Stimulated activated memory B cell treated with anti-CD40 and anti-IgM and Interleukin-4, amounts not matched to agents 10 μg/mL and 1 μg/mL and 100 μg/mL, for 72 hours (primary cell): ENCODE measurements at regions not wholly inside any gene's neighbourhood (a gene's known extent, or its start where the extent isn't known, plus 50 kb on each side); places are given as distances from the start of the nearest gene placed in this dataset.

Source experiments
- ATAC-seq: fragments of 150-1000 bp; cut with Tn5 transposase; 2 replicates; pipeline ENCODE4 v1.10.0; 2021
- H3K27ac Mint-ChIP-seq: one replicate; pipeline ENCODE4 v1.8.0; 2022; ENCODE audit warnings: mild to moderate bottlenecking, mixed read lengths
- H3K27me3 Mint-ChIP-seq: one replicate; pipeline ENCODE4 v1.8.0; 2022; ENCODE audit warnings: mixed read lengths
- H3K36me3 Mint-ChIP-seq: one replicate; pipeline ENCODE4 v1.8.0; 2022; ENCODE audit warnings: mixed read lengths
- H3K4me1 Mint-ChIP-seq: one replicate; pipeline ENCODE4 v1.8.0; 2022; ENCODE audit warnings: mixed read lengths
- H3K4me3 Mint-ChIP-seq: one replicate; pipeline ENCODE4 v1.8.0; 2022; ENCODE audit warnings: mild to moderate bottlenecking, moderate library complexity, mixed read lengths
- H3K9me3 Mint-ChIP-seq: one replicate; pipeline ENCODE4 v1.8.0; 2022; ENCODE audit warnings: mixed read lengths

DNA sequence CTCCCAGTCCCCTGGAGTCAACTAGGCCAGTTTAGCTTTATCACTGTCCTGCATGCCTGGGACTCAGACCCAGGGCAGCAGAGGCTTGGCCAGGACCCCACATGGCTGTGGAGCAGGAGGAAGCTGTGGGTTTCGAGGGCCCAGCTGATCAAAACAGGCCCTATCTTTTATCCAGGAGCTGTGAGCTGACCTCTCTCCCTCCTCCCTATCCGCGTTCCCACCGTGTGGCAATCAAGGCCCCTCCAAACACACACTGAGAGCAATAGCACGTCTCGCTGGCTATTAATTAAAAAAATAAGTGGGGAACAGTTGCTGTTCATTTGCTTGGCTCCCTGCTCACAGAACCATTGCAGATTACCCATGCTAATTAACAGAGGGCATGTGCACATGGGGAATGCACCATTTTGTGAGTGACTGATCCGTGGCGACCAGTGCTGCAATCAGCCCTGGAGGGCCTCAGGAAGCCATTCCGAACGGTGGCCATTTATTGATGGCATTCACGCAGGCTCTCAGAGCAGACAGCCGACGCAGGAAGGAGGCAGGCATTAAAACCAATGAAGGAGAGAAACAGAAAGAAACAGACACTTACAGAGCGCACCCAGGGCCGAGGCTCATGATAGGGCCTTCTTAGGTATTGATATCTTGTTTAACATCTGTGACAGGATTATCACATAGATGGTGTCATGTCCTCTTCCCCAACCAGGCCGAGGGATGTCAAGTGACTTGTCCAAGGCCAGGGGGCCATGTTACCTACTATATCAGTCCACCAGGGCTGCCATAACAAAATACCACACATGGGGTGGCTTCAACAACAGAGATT, 157.1 kb downstream of the KATNIP start:
- no peak for ATAC-seq
- no peaks in the 10 kb centered on the region for H3K27me3 Mint-ChIP-seq
- no peak overlapping the region for H3K27ac Mint-ChIP-seq
- H3K36me3 Mint-ChIP-seq, result peaks cover 61% of the 10 kb centered on the region
- no peak overlapping the region for H3K4me3 Mint-ChIP-seq
- H3K4me1 Mint-ChIP-seq, result no peaks in the 10 kb centered on the region
- no peaks in the 10 kb centered on the region for H3K9me3 Mint-ChIP-seq

DNA sequence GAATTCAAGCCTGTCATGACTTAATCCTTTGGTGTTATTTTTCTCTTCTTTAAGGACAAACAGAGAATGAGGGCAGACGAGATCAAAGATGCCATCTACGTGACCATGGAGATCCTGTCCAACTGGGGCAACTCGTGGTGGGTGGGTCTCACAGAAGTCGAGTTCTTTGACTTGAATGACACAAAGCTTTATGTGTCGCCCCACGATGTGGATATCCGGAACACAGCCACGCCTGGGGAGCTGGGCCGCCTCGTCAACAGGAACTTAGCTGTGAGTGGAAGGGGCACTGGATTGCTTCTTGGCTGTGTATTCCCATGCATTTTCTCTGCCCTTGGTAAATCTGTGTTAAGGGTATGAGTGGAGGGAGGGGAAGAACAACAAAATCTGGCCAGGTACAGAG, 158.7 kb downstream of the KATNIP start:
- H3K9me3 Mint-ChIP-seq, result no peaks in the 10 kb centered on the region

DNA sequence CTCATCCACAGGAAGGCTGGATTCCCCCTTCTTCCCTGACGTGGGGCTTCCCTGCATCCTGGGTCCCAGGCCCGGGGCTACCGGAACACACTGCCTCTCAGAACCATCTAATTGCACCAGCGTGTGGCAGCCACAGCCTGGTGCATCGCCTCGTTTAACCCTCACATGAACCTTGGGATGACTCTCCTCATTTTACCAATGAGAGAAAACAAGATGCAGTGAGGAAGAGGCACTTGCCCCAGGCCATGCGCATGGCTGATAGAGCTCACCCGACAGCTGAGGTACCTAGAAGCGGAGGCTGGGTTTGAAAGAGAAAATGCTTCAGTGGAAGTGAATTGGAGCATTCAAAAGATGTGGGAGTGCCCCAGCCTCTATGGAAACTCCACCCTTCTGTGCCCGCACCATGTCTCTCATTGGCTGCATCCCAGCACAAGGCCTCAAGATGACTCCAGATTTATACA, 162.3 kb downstream of the KATNIP start:
- Mint-ChIP-seq H3K27ac (no peak overlapping the region), H3K4me3 (no peak overlapping the region), H3K9me3 (peaks cover 2% of the 10 kb centered on the region), H3K36me3 (peaks cover 61% of the 10 kb centered on the region), H3K27me3 (no peaks in the 10 kb centered on the region), H3K4me1 (no peaks in the 10 kb centered on the region)
- no peak for ATAC-seq

More for the DNA sequence above, 158.7 kb downstream of the KATNIP start:
- H3K4me1 Mint-ChIP-seq, result no peaks in the 10 kb centered on the region
- no peaks in the 10 kb centered on the region for H3K27me3 Mint-ChIP-seq
- peaks cover 69% of the 10 kb centered on the region for H3K36me3 Mint-ChIP-seq
- no peak overlapping the region for H3K4me3 Mint-ChIP-seq
- no peak overlapping the region for H3K27ac Mint-ChIP-seq
- no peak for ATAC-seq

DNA sequence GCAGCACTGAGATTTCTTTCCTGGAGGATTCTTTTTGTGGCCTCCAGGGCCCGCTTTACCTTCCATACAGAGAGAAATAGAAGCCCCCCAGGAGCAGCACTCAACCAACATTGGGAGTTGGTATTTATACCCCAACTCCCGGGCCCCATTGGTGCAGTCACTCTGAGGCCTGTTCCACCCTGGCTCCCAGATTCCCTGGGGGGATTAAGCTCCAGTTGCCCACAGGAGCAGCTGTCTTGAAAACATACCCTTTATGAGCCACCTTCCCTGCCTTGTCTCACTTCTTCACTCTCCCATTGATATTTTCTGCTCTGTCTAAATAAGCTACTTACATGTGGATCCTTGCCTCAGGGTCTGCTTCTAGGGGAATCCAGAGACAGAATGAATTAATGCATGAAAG, 167.8 kb downstream of the KATNIP start:
- peaks cover 2% of the 10 kb centered on the region for H3K9me3 Mint-ChIP-seq
- no peaks in the 10 kb centered on the region for H3K4me1 Mint-ChIP-seq
- no peaks in the 10 kb centered on the region for H3K27me3 Mint-ChIP-seq
- peaks cover 50% of the 10 kb centered on the region for H3K36me3 Mint-ChIP-seq
- no peak overlapping the region for H3K27ac Mint-ChIP-seq
- ATAC-seq, result no peak
- H3K4me3 Mint-ChIP-seq, result no peak overlapping the region

DNA sequence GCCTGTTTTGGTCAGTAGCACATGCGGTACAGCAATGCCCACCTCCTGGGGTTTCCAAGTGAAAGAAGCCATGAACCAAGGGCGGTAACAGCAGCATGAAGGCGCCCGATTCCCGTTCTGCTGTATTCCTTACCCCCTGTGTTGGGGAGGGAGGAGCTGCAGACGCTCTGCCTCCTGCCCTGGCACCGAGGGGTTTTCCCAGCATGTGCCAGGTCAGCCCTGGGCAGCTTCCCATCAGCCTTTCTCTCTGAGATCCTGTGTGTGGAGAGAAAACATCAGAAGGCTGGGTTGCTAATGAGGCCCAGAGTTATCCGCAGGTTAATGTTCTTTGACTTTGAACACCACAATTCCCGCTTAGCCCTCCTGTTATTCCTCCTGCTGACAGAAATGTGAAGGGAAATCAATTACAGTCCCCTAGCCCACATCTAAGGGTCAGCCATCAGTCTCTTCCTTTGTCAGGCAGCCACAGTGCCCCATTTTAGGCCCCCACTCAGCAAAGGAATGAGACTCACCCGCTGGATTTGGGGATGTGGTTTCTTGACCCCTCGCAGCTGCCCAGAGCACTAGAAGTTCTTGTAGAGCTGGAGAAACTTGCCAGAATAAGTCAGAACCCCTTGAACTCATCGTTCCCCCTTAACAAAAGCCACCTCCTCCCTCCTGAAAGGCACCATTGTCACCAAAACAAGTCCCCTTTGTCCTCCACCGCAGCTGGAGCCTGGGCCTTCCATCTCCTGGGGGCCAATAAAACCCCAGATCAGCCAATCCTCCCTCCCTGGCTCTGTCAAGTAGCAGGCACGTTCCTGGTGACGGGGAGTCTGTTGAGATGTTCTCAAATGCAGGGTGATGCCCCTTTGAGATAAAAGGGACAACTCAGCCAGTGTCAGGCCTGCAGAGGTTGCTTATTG, 168.5 kb downstream of the KATNIP start:
- H3K27ac Mint-ChIP-seq, result no peak overlapping the region
- peaks cover 51% of the 10 kb centered on the region for H3K36me3 Mint-ChIP-seq
- no peaks in the 10 kb centered on the region for H3K4me1 Mint-ChIP-seq
- ATAC-seq, result no peak
- no peak overlapping the region for H3K4me3 Mint-ChIP-seq
- peaks cover 2% of the 10 kb centered on the region for H3K9me3 Mint-ChIP-seq
- H3K27me3 Mint-ChIP-seq, result no peaks in the 10 kb centered on the region

DNA sequence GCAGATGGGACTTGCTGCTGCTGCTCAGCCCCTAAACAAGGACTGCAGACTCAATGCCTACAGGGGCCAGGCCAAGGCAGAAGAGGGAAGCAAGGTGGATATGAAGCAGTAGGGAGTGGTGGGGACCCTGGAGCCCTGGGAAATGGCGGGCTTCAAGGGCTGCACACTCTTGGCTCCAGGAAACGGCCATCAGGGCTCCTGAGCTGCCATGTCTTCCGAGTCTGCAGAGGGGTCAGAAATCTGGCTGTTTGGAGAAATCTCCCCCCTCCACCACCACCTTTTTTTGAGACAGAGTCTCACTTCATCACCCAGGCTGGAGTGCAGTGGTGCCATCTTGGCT, 169.1 kb downstream of the KATNIP start:
- Mint-ChIP-seq H3K36me3 (peaks cover 53% of the 10 kb centered on the region), H3K27ac (no peak overlapping the region), H3K4me3 (no peak overlapping the region), H3K9me3 (peaks cover under 1% of the 10 kb centered on the region), H3K27me3 (no peaks in the 10 kb centered on the region), H3K4me1 (no peaks in the 10 kb centered on the region)
- ATAC-seq, result no peak

DNA sequence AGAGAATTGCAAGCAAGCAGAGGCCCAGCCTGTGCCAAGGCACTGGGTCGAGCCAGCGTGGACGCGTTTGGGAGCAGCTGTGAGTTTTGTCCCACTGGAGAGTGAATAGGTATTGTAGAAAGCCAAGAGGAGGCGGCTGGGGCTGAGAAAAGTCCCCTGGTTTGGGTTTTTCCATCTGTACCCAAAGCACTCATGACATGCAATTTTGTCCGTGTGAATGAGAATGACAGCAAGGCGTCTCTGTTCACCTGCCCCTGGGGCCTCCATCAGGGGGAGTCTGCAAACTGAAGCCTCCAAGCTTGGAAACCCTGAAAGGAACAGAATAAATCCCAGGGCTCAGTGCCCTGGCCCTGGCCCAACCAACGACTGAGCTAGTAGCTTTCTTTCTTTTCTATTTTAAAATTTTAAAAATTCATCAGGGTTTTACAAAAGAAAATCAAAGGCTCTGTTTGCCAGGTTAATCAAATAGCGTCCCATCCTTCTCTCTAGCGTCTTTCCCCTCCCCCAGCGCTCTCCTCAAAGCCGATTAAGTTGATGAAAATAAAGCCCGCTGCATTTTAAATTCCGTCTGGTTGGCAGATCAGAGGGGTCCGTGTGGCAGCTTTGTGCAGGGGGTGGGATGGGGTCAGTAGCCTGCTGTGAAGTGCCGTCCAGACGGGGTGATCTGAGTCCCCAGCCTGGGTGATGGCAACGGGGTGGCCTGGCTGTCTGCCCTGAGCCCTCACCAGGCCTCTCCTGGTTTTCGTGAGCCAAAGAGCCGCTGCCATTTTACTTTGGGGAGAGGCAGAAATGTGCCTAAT, 171.0 kb downstream of the KATNIP start:
- Mint-ChIP-seq H3K9me3 (no peaks in the 10 kb centered on the region), H3K27ac (no peak overlapping the region), H3K4me3 (no peak overlapping the region)

DNA sequence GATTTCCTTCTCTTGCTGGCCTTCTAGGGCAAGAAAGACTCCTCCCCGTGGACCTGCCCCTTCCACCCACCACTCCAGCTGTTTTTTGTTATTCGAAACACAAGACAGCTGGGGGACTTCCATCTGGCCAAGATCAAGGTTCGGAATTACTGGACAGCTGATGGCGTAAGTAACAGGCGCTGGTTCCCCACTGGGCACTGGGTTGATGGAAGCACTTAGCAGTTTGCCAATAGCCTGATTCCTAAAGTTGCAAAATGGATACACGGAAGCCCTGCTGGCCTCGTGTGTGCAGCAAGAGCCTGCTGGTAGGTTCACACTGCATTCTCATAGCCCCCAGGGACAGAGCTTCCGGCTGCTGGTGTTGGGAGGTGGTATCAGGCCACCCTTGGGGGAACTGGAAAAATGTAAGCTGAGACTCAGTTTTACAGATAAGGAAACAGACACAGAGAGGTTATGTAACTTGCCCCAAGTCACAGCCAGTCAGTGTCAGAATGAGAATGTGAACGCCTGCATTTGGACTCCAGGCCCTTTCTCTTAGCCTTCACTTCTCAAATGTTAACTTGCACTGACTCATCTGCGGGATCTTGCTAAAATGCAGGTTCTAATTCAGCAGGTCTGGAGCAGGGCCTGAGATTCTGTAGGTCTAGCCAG, 171.7 kb downstream of the KATNIP start:
- H3K27me3 Mint-ChIP-seq, result no peaks in the 10 kb centered on the region
- no peak overlapping the region for H3K27ac Mint-ChIP-seq
- no peaks in the 10 kb centered on the region for H3K9me3 Mint-ChIP-seq
- H3K36me3 Mint-ChIP-seq, result peaks cover 60% of the 10 kb centered on the region
- no peaks in the 10 kb centered on the region for H3K4me1 Mint-ChIP-seq
- no peak for ATAC-seq
- no peak overlapping the region for H3K4me3 Mint-ChIP-seq

More for the DNA sequence above, 171.0 kb downstream of the KATNIP start:
- ATAC-seq, result no peak
- Mint-ChIP-seq H3K27me3 (no peaks in the 10 kb centered on the region), H3K4me1 (no peaks in the 10 kb centered on the region), H3K36me3 (peaks cover 54% of the 10 kb centered on the region)

DNA sequence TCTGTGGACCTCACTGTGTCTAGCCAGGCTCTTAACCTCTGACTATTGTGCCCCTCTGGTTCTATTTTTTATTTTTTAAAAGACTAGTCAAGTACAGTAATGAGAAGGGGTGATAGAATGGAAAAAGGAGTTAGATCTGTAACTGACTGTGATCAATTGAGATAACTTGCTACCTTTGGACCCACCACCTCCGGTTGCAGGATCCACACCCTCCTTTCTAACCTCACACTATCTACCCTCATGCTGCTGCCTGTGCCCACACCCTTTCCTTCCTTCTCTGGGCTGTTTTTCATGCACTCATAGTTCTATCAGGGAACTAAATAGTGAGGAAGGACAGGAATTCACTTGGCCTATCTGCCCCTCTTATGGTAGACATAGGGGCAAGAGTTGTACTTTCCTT, 172.3 kb downstream of the KATNIP start:
- Mint-ChIP-seq H3K36me3 (peaks cover 65% of the 10 kb centered on the region), H3K27ac (no peak overlapping the region), H3K4me3 (no peak overlapping the region), H3K9me3 (no peaks in the 10 kb centered on the region), H3K4me1 (no peaks in the 10 kb centered on the region), H3K27me3 (no peaks in the 10 kb centered on the region)
- no peak for ATAC-seq

DNA sequence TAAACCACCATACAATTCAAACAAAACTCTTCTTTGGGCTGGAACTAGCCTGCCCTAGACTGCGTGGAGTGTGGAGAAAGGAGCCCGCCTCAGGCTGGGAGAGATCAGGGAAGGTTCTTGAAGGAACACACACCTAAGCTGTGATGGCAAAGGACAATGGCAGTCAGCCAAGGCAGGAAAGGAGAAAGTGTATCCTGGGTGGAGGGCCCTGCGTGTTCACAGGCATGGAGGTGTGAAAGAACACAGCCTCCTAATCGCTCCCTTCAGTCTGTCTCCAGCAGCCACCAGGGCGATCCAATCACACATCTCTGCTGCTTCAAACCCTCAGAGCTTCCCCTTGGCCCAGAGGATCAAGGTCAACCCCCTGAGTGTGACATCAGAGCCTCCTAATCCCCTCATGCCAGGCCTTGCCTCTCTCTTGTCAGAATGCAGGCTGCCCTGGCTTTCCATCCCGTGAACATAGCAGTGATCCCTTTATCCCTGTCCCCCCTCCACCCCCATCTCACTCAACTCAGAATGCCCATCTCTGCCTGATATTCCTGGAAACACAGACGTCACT, 173.0 kb downstream of the KATNIP start:
- no peak overlapping the region for H3K4me3 Mint-ChIP-seq
- peaks cover 73% of the 10 kb centered on the region for H3K36me3 Mint-ChIP-seq
- no peak overlapping the region for H3K27ac Mint-ChIP-seq
- no peaks in the 10 kb centered on the region for H3K4me1 Mint-ChIP-seq
- no peaks in the 10 kb centered on the region for H3K9me3 Mint-ChIP-seq
- H3K27me3 Mint-ChIP-seq, result no peaks in the 10 kb centered on the region
- ATAC-seq, result no peak

DNA sequence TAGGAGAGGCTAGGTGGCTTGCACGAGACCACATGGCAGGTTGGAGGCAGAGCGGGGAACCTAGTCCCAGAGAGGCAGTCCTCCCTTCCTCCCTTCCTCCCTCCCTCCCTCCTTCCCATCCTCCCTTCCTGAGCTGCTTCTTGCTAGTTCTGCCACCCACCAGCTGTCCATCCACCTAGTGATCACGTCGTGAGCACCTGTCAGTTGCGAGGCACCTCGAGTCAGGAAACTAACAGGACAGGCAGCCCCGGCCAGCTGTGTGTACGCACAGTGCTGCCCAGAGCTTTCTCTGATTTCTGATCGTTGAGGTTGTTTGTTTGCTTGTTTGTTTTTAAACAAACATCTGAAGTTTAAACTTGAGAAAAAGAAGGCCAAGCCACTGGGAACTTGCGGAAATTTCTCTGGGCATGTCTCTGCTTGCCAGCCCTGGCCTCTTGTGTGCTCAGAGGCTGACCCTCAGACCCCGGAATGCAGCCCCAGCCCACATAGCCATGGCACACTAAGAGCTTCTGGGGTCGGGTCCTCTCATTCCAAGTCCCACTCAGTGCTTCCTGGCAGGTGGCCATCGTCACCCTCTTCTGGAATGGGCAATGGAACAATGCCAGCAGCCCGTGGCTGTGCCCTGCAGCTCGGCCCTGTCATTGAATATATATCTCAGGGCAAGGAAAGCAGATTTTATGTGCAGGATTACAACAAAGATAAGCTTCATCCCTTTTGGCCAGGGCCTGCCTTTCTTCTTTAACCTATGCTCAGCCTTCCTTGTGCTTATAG, 174.0 kb downstream of the KATNIP start:
- Mint-ChIP-seq H3K27me3 (no peaks in the 10 kb centered on the region), H3K36me3 (peaks cover 77% of the 10 kb centered on the region), H3K4me1 (no peaks in the 10 kb centered on the region), H3K9me3 (no peaks in the 10 kb centered on the region), H3K4me3 (no peak overlapping the region), H3K27ac (no peak overlapping the region)
- no peak for ATAC-seq

DNA sequence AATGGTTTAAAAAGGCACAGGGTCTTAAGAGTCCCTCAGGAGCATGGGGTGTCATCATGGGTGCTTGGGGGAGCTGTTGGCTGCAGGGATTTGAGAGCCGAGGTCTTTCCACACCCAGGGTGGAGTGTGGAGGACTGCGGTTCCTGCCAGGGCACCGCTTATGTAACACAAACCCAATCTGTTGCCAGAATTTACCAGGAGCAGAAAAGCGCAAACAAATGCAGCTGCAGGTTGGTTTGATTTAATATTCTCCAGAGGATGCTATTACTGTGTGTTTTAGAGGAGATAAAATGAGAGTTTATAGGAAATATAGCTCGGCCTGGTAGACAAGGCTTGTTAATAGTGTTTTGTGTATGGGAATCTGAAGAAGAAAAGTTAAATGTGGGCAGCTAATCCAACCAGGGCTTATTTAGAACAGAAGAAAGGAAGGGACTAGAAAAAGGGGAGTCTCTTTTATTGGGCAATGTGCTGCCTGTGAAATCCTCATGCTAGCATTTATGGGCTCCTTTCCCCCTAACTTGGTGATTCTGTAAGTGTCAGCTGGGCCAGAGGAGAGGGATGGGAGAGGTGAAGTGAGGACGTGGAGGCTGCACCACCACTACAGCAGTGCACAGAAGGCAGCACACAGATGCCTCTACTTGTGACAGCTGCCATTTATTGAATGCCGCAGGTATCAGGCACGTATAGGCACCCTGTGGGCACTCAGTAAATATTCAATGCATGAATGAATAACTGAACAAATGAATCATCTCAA, 174.7 kb downstream of the KATNIP start:
- Mint-ChIP-seq H3K27ac (no peak overlapping the region), H3K27me3 (no peaks in the 10 kb centered on the region), H3K9me3 (no peaks in the 10 kb centered on the region), H3K4me3 (no peak overlapping the region), H3K36me3 (peaks cover 81% of the 10 kb centered on the region), H3K4me1 (no peaks in the 10 kb centered on the region)
- ATAC-seq, result no peak

DNA sequence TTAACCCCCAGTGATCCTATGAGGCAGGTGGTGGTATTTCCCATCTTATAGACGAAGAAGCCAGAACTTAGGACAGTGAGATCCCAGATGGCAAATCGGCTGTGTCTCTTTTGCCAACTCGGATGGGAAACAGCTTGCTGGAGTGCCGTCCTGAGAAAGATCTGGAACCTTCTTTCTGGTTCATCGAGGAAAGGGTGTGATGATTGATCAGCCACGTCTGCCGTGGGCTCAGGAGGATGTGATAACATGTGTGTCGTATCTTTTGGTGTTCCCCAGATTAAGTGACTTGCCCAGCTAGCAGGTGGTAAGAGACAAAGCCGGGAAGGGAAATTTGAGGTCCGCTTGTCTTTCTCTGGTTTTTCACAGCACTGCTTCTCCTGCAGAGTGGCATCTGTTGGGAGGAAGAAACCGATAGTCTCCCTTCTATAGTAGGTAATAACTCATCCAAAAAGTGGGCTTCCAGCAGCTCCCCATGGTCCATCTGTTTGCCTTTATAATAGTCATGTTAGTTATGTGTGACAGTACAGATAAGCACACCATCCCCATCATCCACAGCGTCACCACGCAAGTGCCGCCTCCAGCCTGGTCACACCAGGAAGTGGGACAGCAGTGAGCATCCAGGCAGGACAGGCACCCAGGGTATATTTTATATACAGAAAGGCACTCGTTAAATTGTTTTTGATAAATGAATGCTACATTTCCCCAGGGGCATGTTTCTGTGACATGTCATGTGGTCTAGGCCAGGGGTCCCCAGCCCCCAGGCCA, 175.5 kb downstream of the KATNIP start:
- no peak overlapping the region for H3K27ac Mint-ChIP-seq
- no peaks in the 10 kb centered on the region for H3K4me1 Mint-ChIP-seq
- no peaks in the 10 kb centered on the region for H3K9me3 Mint-ChIP-seq
- ATAC-seq, result no peak
- H3K27me3 Mint-ChIP-seq, result no peaks in the 10 kb centered on the region
- H3K36me3 Mint-ChIP-seq, result peaks cover 79% of the 10 kb centered on the region
- no peak overlapping the region for H3K4me3 Mint-ChIP-seq
